ENCODE measurements at regions not wholly inside any gene's neighbourhood (a gene's known extent, or its start where the extent isn't known, plus 50 kb on each side); places are given as distances from the start of the nearest gene placed in this dataset.

- 33% methylated on average over 3 of the region's 33 CpGs for whole genome bisulfite sequencing (ENCODE audit: missing lambda C conversion rate)
- Histone ChIP-seq H3K4me1 (no peaks in the 10 kb centered on the region), H3K9me3 (no peaks in the 10 kb centered on the region), H3K4me2 (no peak overlapping the region), H3K27ac (no peak overlapping the region), H3K4me3 (no peak overlapping the region)
- ATAC-seq, result no peak
- ChIA-PET POLR2A (no interaction called here), CTCF (no interaction called here)
- no peak for FAIRE-seq
- DNase-seq (ENCODE audit: low read depth in 1 of 2, low spot score in 1 of 2), result no peak
- no peak for TF ChIP-seq GATA3 (IDR thresholded peaks at IDR 0.05; ENCODE audit: borderline replicate concordance)
- no peak for TF ChIP-seq RNF2 (IDR thresholded peaks at IDR 0.05; ENCODE audit: borderline replicate concordance, low read depth)
- TF ChIP-seq CHD2 (IDR thresholded peaks at IDR 0.05; ENCODE audit: low read length, partially characterized antibody), result no peak
- no peak for TF ChIP-seq ELK1 (IDR thresholded peaks at IDR 0.05; ENCODE audit: low read depth, low read length)
- TF ChIP-seq RAD21 (conservative IDR thresholded peaks at IDR 0.05 in 1 of 2, IDR thresholded peaks at IDR 0.05 in 1 of 2), result no peak
- no peak for TF ChIP-seq PBX3 (IDR thresholded peaks at IDR 0.05)
- TF ChIP-seq MAZ (IDR thresholded peaks at IDR 0.05; ENCODE audit: borderline replicate concordance, low read depth, low read length), result no peak
- TF ChIP-seq ZFP36 (IDR thresholded peaks at IDR 0.05; ENCODE audit: borderline replicate concordance, partially characterized antibody), result no peak
- TF ChIP-seq CHD4 (IDR thresholded peaks at IDR 0.05; ENCODE audit: borderline replicate concordance), result no peak
- no peak for TF ChIP-seq RARB (CRISPR knock-in tag; IDR thresholded peaks at IDR 0.05)
- TF ChIP-seq HES2 (IDR thresholded peaks at IDR 0.05), result no peak
- no peak for TF ChIP-seq TP53 (CRISPR knock-in tag; IDR thresholded peaks at IDR 0.05)
These were observed 119.3 kb downstream of the RNASET2 start for GRCh38 chr6:166836785-166837718.

GRCh38 chr6:166834049-166834448, 122.3 kb downstream of the RNASET2 start:
- DNase-seq (ENCODE audit: low read depth in 1 of 2, low spot score in 1 of 2) (no peak), FAIRE-seq (no peak), ATAC-seq (no peak)
- no peak overlapping the region for H3K4me2 ChIP-seq
- TF ChIP-seq RCOR1 (IDR thresholded peaks at IDR 0.05; ENCODE audit: low read depth, low read length), result no peak
- no peak for TF ChIP-seq HMGXB4 (CRISPR knock-in tag; IDR thresholded peaks at IDR 0.05; ENCODE audit: borderline replicate concordance)
- TF ChIP-seq REST (IDR thresholded peaks at IDR 0.05), result no peak
- H3K27ac ChIP-seq, result no peak overlapping the region
- POLR2A ChIA-PET, result no interaction called here
- CTCF ChIA-PET, result interaction anchor here (0.6 kb wide), 1 partner anchor 16 kb away, joined by 3 read pairs; no protein-coding TSS in a partner anchor
- no peaks in the 10 kb centered on the region for H3K9me3 ChIP-seq
- H3K4me3 ChIP-seq, result no peak overlapping the region
- WGBS (ENCODE audit: missing lambda C conversion rate), result 59% methylated on average over 4 of the region's 4 CpGs
- H3K4me1 ChIP-seq, result no peaks in the 10 kb centered on the region

All from A549 (cell line).